ENCODE measurements at regions not wholly inside any gene's neighbourhood (a gene's known extent, or its start where the extent isn't known, plus 50 kb on each side); places are given as distances from the start of the nearest gene placed in this dataset.

DNA sequence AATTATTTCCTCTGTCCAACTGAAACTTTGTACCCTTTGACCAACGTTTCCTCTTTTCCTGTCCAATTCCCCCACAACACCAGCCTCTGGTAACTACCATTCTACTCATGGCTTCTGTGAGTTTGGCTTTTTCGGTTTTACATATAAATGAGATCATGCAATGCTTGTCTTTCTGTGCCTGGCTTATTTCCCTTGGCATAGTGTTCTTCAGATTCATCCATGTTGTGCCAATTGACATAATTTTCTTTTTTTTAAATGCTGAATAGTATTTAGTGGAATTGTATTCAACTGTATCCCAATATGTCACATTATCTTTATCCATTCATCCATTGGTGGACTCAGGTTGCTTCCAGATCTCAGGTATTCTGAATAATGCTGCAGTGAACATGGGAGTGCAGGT lies 222.5 kb upstream of the GALNTL6 start:
- no peak for TF ChIP-seq EZH2 (IDR thresholded peaks at IDR 0.05; ENCODE audit: low read length)
- TF ChIP-seq, protein P1, sequence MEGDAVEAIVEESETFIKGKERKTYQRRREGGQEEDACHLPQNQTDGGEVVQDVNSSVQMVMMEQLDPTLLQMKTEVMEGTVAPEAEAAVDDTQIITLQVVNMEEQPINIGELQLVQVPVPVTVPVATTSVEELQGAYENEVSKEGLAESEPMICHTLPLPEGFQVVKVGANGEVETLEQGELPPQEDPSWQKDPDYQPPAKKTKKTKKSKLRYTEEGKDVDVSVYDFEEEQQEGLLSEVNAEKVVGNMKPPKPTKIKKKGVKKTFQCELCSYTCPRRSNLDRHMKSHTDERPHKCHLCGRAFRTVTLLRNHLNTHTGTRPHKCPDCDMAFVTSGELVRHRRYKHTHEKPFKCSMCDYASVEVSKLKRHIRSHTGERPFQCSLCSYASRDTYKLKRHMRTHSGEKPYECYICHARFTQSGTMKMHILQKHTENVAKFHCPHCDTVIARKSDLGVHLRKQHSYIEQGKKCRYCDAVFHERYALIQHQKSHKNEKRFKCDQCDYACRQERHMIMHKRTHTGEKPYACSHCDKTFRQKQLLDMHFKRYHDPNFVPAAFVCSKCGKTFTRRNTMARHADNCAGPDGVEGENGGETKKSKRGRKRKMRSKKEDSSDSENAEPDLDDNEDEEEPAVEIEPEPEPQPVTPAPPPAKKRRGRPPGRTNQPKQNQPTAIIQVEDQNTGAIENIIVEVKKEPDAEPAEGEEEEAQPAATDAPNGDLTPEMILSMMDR (optimal IDR thresholded peaks at IDR 0.05 in 1 of 3, IDR thresholded peaks at IDR 0.05 in 1 of 3, conservative IDR thresholded peaks at IDR 0.05 in 1 of 3; ENCODE audit: extremely low read depth in 1 of 3, insufficient read depth in 2 of 3, low read length in 3 of 3) = no peak
